AG04449 (cell line): ENCODE measurements at regions not wholly inside any gene's neighbourhood (a gene's known extent, or its start where the extent isn't known, plus 50 kb on each side); places are given as distances from the start of the nearest gene placed in this dataset.

Experiments used
- CTCF ChIA-PET: fragments of 350-600 bp; formaldehyde crosslinking; extraction: SDS; loops from one replicate; lab custom pipeline; 2021; ENCODE audit warnings: antibody characterized with exemption; lab: Yijun Ruan, JAX
- POLR2A ChIA-PET: fragments of 400-600, 350-600 bp; formaldehyde crosslinking; extraction: SDS; loops from one replicate; lab custom pipeline; 2020; ENCODE audit warnings: antibody characterized with exemption, inconsistent platforms; lab: Yijun Ruan, JAX
- DNase-seq: peaks from one replicate; pipeline ENCODE4 v3.0.0-alpha.2; 2010; ENCODE audit warnings: low read depth, low spot score
- H3K4me3 ChIP-seq: 2 replicates; pipeline ENCODE4 v1.5.1; 2011; ENCODE audit warnings: low read depth, mild to moderate bottlenecking, control low read depth, low read length
- TF ChIP-seq, protein P1 (sequence below): IDR thresholded peaks from one replicate; pipeline ENCODE4 v1.5.1; 2011; ENCODE audit warnings: mild to moderate bottlenecking, moderate library complexity, low read length, control low read depth, inconsistent platforms; ENCODE audit not compliant: insufficient read depth; ENCODE audit errors: missing control alignments

DNA sequence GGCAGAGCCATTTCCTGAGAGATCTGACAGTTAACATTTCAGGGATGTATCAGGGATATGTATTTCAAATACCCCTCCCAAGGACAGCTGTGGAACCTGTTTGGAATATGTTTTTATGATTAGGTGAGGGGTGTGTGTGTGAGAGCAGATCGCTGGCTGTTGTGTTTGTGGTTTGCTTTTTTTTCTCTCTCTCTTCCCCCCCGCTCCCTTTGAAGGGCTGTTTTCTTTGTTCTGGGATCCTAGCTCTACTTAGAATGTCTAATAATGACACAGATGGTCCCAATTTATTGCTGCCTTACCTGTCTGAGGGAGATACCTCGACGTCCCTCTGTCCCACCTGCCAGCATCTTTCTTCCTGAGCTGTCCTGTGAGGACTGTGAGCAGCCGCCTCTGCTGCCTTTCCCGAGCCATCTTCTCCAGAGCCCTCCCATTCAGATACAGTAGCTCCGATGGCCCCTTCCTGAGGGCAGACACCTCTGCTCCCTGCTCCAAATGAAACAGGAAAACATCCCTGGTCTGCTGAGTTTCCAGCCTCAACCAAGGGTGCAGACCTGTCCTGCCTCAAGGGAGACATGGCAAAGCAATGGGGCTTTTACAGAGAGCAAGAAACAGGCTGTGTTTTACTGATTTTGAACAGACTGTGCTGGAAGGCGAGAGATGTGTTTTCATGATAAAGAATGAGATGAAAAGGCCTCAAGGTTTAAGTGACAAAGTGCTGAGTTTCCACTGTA, 138.0 kb upstream of the TNR start:
- DNase-seq: no peak
- ChIA-PET CTCF (interaction anchor here (5.6 kb wide), 1 partner anchor 7 kb away, joined by 23 read pairs; no protein-coding TSS in a partner anchor), POLR2A (no interaction called here)
- TF ChIP-seq, protein P1, sequence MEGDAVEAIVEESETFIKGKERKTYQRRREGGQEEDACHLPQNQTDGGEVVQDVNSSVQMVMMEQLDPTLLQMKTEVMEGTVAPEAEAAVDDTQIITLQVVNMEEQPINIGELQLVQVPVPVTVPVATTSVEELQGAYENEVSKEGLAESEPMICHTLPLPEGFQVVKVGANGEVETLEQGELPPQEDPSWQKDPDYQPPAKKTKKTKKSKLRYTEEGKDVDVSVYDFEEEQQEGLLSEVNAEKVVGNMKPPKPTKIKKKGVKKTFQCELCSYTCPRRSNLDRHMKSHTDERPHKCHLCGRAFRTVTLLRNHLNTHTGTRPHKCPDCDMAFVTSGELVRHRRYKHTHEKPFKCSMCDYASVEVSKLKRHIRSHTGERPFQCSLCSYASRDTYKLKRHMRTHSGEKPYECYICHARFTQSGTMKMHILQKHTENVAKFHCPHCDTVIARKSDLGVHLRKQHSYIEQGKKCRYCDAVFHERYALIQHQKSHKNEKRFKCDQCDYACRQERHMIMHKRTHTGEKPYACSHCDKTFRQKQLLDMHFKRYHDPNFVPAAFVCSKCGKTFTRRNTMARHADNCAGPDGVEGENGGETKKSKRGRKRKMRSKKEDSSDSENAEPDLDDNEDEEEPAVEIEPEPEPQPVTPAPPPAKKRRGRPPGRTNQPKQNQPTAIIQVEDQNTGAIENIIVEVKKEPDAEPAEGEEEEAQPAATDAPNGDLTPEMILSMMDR: no peak
- H3K4me3 ChIP-seq: no peak overlapping the region

DNA sequence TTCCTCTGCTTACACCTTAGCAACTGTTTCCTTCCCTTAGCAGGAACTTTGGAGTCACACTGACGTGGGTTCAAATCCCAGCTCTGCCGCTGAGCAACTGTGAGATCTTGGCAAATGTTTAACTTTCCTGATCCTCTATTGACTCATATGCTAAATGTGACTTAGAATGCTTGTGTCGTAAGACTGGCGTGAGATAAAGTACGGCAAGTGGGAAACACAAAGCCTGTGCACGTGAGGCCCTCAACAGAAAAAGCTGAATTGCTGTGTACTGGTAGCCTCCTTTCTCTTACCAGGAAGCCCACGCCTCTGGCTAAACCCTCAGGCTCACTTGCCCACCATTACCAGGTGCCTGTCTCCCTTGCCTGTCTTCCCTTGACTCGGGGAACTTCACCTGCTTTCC, 135.4 kb upstream of the TNR start:
- H3K4me3 ChIP-seq: no peak overlapping the region
- ChIA-PET CTCF (interaction anchor here (5.6 kb wide), 1 partner anchor 9 kb away, joined by 23 read pairs; no protein-coding TSS in a partner anchor), POLR2A (no interaction called here)
- TF ChIP-seq, protein P1: no peak
- DNase-seq: no peak

DNA sequence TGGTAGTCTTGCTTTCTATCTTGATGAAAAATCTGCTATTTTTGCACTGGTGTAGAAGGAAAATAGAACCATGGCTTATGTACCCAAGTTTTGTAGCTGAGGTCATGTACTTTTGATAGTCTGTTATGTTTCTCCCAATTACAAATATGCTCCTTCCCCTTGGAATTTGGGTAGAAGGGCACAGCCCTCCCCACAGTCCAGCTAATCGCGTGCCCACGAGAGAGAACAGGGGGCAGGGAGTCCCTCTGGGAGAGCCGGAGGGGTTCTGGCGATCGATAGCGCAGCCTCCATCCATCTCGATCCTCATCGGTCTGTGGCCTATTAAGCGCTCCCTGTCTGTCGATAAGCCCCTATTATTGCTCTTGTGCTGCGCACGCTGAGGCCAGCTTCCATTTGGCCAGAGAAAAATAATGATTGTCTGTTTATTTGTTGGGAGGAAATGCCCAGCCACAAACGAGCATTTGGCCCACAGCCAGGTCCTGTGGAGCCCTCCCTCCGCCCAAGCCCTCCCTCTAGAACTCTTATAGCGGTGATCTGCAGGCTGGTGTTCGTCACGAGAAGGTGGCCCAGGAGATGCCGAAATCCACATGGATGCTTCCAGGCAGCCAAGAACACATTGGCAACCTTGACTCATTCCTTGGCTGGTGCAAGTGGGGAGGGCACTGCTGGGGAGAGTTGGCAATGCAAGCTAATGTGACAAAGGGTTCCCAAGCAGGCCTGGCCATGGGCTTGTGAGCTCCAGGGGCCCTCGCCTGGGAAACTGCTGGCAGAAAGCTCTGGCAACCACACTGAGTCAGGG, 134.7 kb upstream of the TNR start:
- TF ChIP-seq, protein P1: no peak
- ChIA-PET CTCF (interaction anchor here (5.6 kb wide), 1 partner anchor 10 kb away, joined by 23 read pairs; no protein-coding TSS in a partner anchor), POLR2A (no interaction called here)
- DNase-seq: no peak
- H3K4me3 ChIP-seq: no peak overlapping the region

- TF ChIP-seq, protein P1: no peak
- ChIA-PET POLR2A (no interaction called here), CTCF (interaction anchor here (5.6 kb wide), 1 partner anchor 13 kb away, joined by 23 read pairs; no protein-coding TSS in a partner anchor)
- DNase-seq: no peak
- H3K4me3 ChIP-seq: no peak overlapping the region
Observed at GRCh38 chr1:175875556-175875955, 132.2 kb upstream of the TNR start.

GRCh38 chr1:175874081-175874480, 130.7 kb upstream of the TNR start:
- ChIA-PET CTCF (no interaction called here), POLR2A (no interaction called here)
- TF ChIP-seq, protein P1: no peak
- DNase-seq: no peak
- no peak overlapping the region for H3K4me3 ChIP-seq
